ENCODE measurements at regions not wholly inside any gene's neighbourhood (a gene's known extent, or its start where the extent isn't known, plus 50 kb on each side); places are given as distances from the start of the nearest gene placed in this dataset.

GRCh38 chr3:30502051-30502741 lies 104.2 kb upstream of the TGFBR2 start:
- no peak for DNase-seq (ENCODE audit: low read depth)
- in situ Hi-C loops (cut with HindIII; ENCODE audit: low pct_unique_long_range_greater_than_20kb, low sequenced_read_pairs), result no loop called here

GRCh38 chr3:30502742-30503073 lies 103.7 kb upstream of the TGFBR2 start:
- in situ Hi-C loops (cut with HindIII; ENCODE audit: low pct_unique_long_range_greater_than_20kb, low sequenced_read_pairs), result no loop called here
- DNase-seq (ENCODE audit: low read depth), result no peak

GRCh38 chr3:30503446-30503845 lies 103.0 kb upstream of the TGFBR2 start:
- in situ Hi-C loops (cut with HindIII; ENCODE audit: low pct_unique_long_range_greater_than_20kb, low sequenced_read_pairs), result no loop called here
- no peak for DNase-seq (ENCODE audit: low read depth)

- in situ Hi-C loops (cut with HindIII; ENCODE audit: low pct_unique_long_range_greater_than_20kb, low sequenced_read_pairs), result no loop called here
- DNase-seq (ENCODE audit: low read depth), result no peak
Observed at GRCh38 chr3:30504939-30505338, 101.5 kb upstream of the TGFBR2 start.

- no peak for DNase-seq (ENCODE audit: low read depth)
Observed at GRCh38 chr3:30505866-30506520, 100.4 kb upstream of the TGFBR2 start.

GRCh38 chr3:30508339-30508738 lies 98.1 kb upstream of the TGFBR2 start:
- in situ Hi-C loops (cut with HindIII; ENCODE audit: low pct_unique_long_range_greater_than_20kb, low sequenced_read_pairs), result no loop called here
- no peak for DNase-seq (ENCODE audit: low read depth)

More at GRCh38 chr3:30505866-30506520, 100.4 kb upstream of the TGFBR2 start:
- in situ Hi-C loops (cut with HindIII; ENCODE audit: low pct_unique_long_range_greater_than_20kb, low sequenced_read_pairs), result no loop called here

GRCh38 chr3:30510596-30510995 lies 95.8 kb upstream of the TGFBR2 start:
- no peak for DNase-seq (ENCODE audit: low read depth)
- in situ Hi-C loops (cut with HindIII; ENCODE audit: low pct_unique_long_range_greater_than_20kb, low sequenced_read_pairs), result no loop called here

GRCh38 chr3:30511524-30512251 lies 94.7 kb upstream of the TGFBR2 start:
- in situ Hi-C loops (cut with HindIII; ENCODE audit: low pct_unique_long_range_greater_than_20kb, low sequenced_read_pairs), result no loop called here
- peak; percentile 16 for DNase-seq (ENCODE audit: low read depth)

- in situ Hi-C loops (cut with HindIII; ENCODE audit: low pct_unique_long_range_greater_than_20kb, low sequenced_read_pairs), result no loop called here
- DNase-seq (ENCODE audit: low read depth), result no peak
Observed at GRCh38 chr3:30512576-30512975, 93.8 kb upstream of the TGFBR2 start.

- DNase-seq (ENCODE audit: low read depth), result no peak
- in situ Hi-C loops (cut with HindIII; ENCODE audit: low pct_unique_long_range_greater_than_20kb, low sequenced_read_pairs), result no loop called here
Observed at GRCh38 chr3:30513374-30514152, 92.8 kb upstream of the TGFBR2 start.

GRCh38 chr3:30516238-30516637 lies 90.2 kb upstream of the TGFBR2 start:
- DNase-seq (ENCODE audit: low read depth), result no peak
- in situ Hi-C loops (cut with HindIII; ENCODE audit: low pct_unique_long_range_greater_than_20kb, low sequenced_read_pairs), result no loop called here

- in situ Hi-C loops (cut with HindIII; ENCODE audit: low pct_unique_long_range_greater_than_20kb, low sequenced_read_pairs), result no loop called here
- DNase-seq (ENCODE audit: low read depth), result peak; percentile 4
Observed at GRCh38 chr3:30518181-30518864, 88.1 kb upstream of the TGFBR2 start.

- in situ Hi-C loops (cut with HindIII; ENCODE audit: low pct_unique_long_range_greater_than_20kb, low sequenced_read_pairs), result no loop called here
- no peak for DNase-seq (ENCODE audit: low read depth)
Observed at GRCh38 chr3:30518872-30519271, 87.5 kb upstream of the TGFBR2 start.

GRCh38 chr3:30520699-30521098 lies 85.7 kb upstream of the TGFBR2 start:
- DNase-seq (ENCODE audit: low read depth), result no peak
- in situ Hi-C loops (cut with HindIII; ENCODE audit: low pct_unique_long_range_greater_than_20kb, low sequenced_read_pairs), result no loop called here

GRCh38 chr3:30521156-30521715 lies 85.2 kb upstream of the TGFBR2 start:
- in situ Hi-C loops (cut with HindIII; ENCODE audit: low pct_unique_long_range_greater_than_20kb, low sequenced_read_pairs), result no loop called here
- DNase-seq (ENCODE audit: low read depth), result no peak

- in situ Hi-C loops (cut with HindIII; ENCODE audit: low pct_unique_long_range_greater_than_20kb, low sequenced_read_pairs), result no loop called here
Observed at GRCh38 chr3:30522476-30522875, 83.9 kb upstream of the TGFBR2 start.

GRCh38 chr3:30523366-30523765 lies 83.0 kb upstream of the TGFBR2 start:
- no peak for DNase-seq (ENCODE audit: low read depth)
- in situ Hi-C loops (cut with HindIII; ENCODE audit: low pct_unique_long_range_greater_than_20kb, low sequenced_read_pairs), result no loop called here

More at GRCh38 chr3:30522476-30522875, 83.9 kb upstream of the TGFBR2 start:
- no peak for DNase-seq (ENCODE audit: low read depth)

All from Caki2 (cell line).